ENCODE measurements at regions not wholly inside any gene's neighbourhood (a gene's known extent, or its start where the extent isn't known, plus 50 kb on each side); places are given as distances from the start of the nearest gene placed in this dataset.
"Not testable (repeated sequence)": the region's sequence is repeated elsewhere in the genome, so short reads cannot be mapped to it uniquely, and the experiment has no call there.

GRCh38 chr10:130261766-130262165, 125.6 kb downstream of the GLRX3 start:
- no peak for DNase-seq (ENCODE audit: low read depth)

GRCh38 chr10:130263289-130263688, 127.1 kb downstream of the GLRX3 start:
- no peak for DNase-seq (ENCODE audit: low read depth)

GRCh38 chr10:130265542-130265941, 129.4 kb downstream of the GLRX3 start:
- DNase-seq (ENCODE audit: low read depth): no peak

- DNase-seq (ENCODE audit: low read depth): no peak
Observed at GRCh38 chr10:130282492-130283218, 146.5 kb downstream of the GLRX3 start.

- no peak for DNase-seq (ENCODE audit: low read depth)
Observed at GRCh38 chr10:130283219-130283545, 147.0 kb downstream of the GLRX3 start.

- not testable (repeated sequence) for DNase-seq (ENCODE audit: low read depth)
Observed at GRCh38 chr10:130295761-130296160, 159.6 kb downstream of the GLRX3 start.

- no peak for DNase-seq (ENCODE audit: low read depth)
Observed at GRCh38 chr10:130300608-130301020, 164.4 kb downstream of the GLRX3 start.

GRCh38 chr10:130301021-130301892, 165.1 kb downstream of the GLRX3 start:
- DNase-seq (ENCODE audit: low read depth): peak; percentile 44

GRCh38 chr10:130326954-130327353, 190.8 kb downstream of the GLRX3 start:
- DNase-seq (ENCODE audit: low read depth): no peak

GRCh38 chr10:130329792-130330191, 193.6 kb downstream of the GLRX3 start:
- DNase-seq (ENCODE audit: low read depth): no peak

- no peak for DNase-seq (ENCODE audit: low read depth)
Observed at GRCh38 chr10:130333185-130333584, 197.0 kb downstream of the GLRX3 start.

- no peak for DNase-seq (ENCODE audit: low read depth)
Observed at GRCh38 chr10:130335336-130335735, 199.1 kb downstream of the GLRX3 start.

- DNase-seq (ENCODE audit: low read depth): no peak
Observed at GRCh38 chr10:130336617-130337304, 200.6 kb downstream of the GLRX3 start.

- DNase-seq (ENCODE audit: low read depth): no peak
Observed at GRCh38 chr10:130337305-130337640, 201.1 kb downstream of the GLRX3 start.

- no peak for DNase-seq (ENCODE audit: low read depth)
Observed at GRCh38 chr10:130337696-130338635, 201.8 kb downstream of the GLRX3 start.

- DNase-seq (ENCODE audit: low read depth): no peak
Observed at GRCh38 chr10:130338636-130339024, 202.4 kb downstream of the GLRX3 start.

- DNase-seq (ENCODE audit: low read depth): no peak
Observed at GRCh38 chr10:130339091-130339490, 202.9 kb downstream of the GLRX3 start.

GRCh38 chr10:130339911-130340310, 203.7 kb downstream of the GLRX3 start:
- DNase-seq (ENCODE audit: low read depth): no peak

- DNase-seq (ENCODE audit: low read depth): no peak
Observed at GRCh38 chr10:130340816-130341215, 204.6 kb downstream of the GLRX3 start.

GRCh38 chr10:130341356-130341755, 205.2 kb downstream of the GLRX3 start:
- no peak for DNase-seq (ENCODE audit: low read depth)

GRCh38 chr10:130345728-130346127, 209.5 kb downstream of the GLRX3 start:
- no peak for DNase-seq (ENCODE audit: low read depth)

- no peak for DNase-seq (ENCODE audit: low read depth)
Observed at GRCh38 chr10:130350996-130351395, 214.8 kb downstream of the GLRX3 start.
